ENCODE measurements at regions not wholly inside any gene's neighbourhood (a gene's known extent, or its start where the extent isn't known, plus 50 kb on each side); places are given as distances from the start of the nearest gene placed in this dataset.

GRCh38 chr6:168928012-168928411, 325.6 kb downstream of the THBS2 start:
- H3K36me3 Mint-ChIP-seq (ENCODE audit: unreplicated experiment) = peaks cover 12% of the 10 kb centered on the region
- peaks cover 2% of the 10 kb centered on the region for H3K27me3 Mint-ChIP-seq (ENCODE audit: unreplicated experiment)
- TF ChIP-seq CTCF (IDR thresholded peaks at IDR 0.05; ENCODE audit: partially characterized antibody, unreplicated experiment) = no peak

GRCh38 chr6:168927026-168927425, 326.6 kb downstream of the THBS2 start:
- peaks cover 2% of the 10 kb centered on the region for H3K27me3 Mint-ChIP-seq (ENCODE audit: unreplicated experiment)
- no peak overlapping the region for H3K4me3 Mint-ChIP-seq (ENCODE audit: unreplicated experiment)
- H3K27ac Mint-ChIP-seq (ENCODE audit: unreplicated experiment) = no peak overlapping the region
- peaks cover 2% of the 10 kb centered on the region for H3K9me3 Mint-ChIP-seq (ENCODE audit: unreplicated experiment)
- no peak for DNase-seq
- peaks cover 12% of the 10 kb centered on the region for H3K36me3 Mint-ChIP-seq (ENCODE audit: unreplicated experiment)
- TF ChIP-seq CTCF (IDR thresholded peaks at IDR 0.05; ENCODE audit: partially characterized antibody, unreplicated experiment) = no peak
- no peaks in the 10 kb centered on the region for H3K4me1 Mint-ChIP-seq (ENCODE audit: low read depth, unreplicated experiment)

More at GRCh38 chr6:168928012-168928411, 325.6 kb downstream of the THBS2 start:
- peaks cover 2% of the 10 kb centered on the region for H3K9me3 Mint-ChIP-seq (ENCODE audit: unreplicated experiment)
- DNase-seq = no peak
- no peak overlapping the region for H3K27ac Mint-ChIP-seq (ENCODE audit: unreplicated experiment)
- H3K4me3 Mint-ChIP-seq (ENCODE audit: unreplicated experiment) = no peak overlapping the region
- H3K4me1 Mint-ChIP-seq (ENCODE audit: low read depth, unreplicated experiment) = no peaks in the 10 kb centered on the region

- Mint-ChIP-seq H3K27me3 (ENCODE audit: unreplicated experiment) (peaks cover 2% of the 10 kb centered on the region), H3K4me1 (ENCODE audit: low read depth, unreplicated experiment) (no peaks in the 10 kb centered on the region), H3K27ac (ENCODE audit: unreplicated experiment) (no peak overlapping the region), H3K4me3 (ENCODE audit: unreplicated experiment) (no peak overlapping the region), H3K36me3 (ENCODE audit: unreplicated experiment) (peaks cover 12% of the 10 kb centered on the region), H3K9me3 (ENCODE audit: unreplicated experiment) (peaks cover 2% of the 10 kb centered on the region)
- no peak for TF ChIP-seq CTCF (IDR thresholded peaks at IDR 0.05; ENCODE audit: partially characterized antibody, unreplicated experiment)
- no peak for DNase-seq
Measured at GRCh38 chr6:168926306-168926705, 327.3 kb downstream of the THBS2 start.

GRCh38 chr6:168925671-168926070, 328.0 kb downstream of the THBS2 start:
- DNase-seq = no peak
- H3K4me3 Mint-ChIP-seq (ENCODE audit: unreplicated experiment) = no peak overlapping the region
- H3K27ac Mint-ChIP-seq (ENCODE audit: unreplicated experiment) = no peak overlapping the region
- peaks cover 12% of the 10 kb centered on the region for H3K36me3 Mint-ChIP-seq (ENCODE audit: unreplicated experiment)
- H3K27me3 Mint-ChIP-seq (ENCODE audit: unreplicated experiment) = peaks cover 2% of the 10 kb centered on the region
- no peaks in the 10 kb centered on the region for H3K4me1 Mint-ChIP-seq (ENCODE audit: low read depth, unreplicated experiment)
- peaks cover 2% of the 10 kb centered on the region for H3K9me3 Mint-ChIP-seq (ENCODE audit: unreplicated experiment)
- no peak for TF ChIP-seq CTCF (IDR thresholded peaks at IDR 0.05; ENCODE audit: partially characterized antibody, unreplicated experiment)

GRCh38 chr6:168923171-168923570, 330.5 kb downstream of the THBS2 start:
- no peak overlapping the region for H3K27ac Mint-ChIP-seq (ENCODE audit: unreplicated experiment)

More at GRCh38 chr6:168923171-168923570, 330.5 kb downstream of the THBS2 start:
- H3K27me3 Mint-ChIP-seq (ENCODE audit: unreplicated experiment) = peaks cover 2% of the 10 kb centered on the region
- peaks cover 8% of the 10 kb centered on the region for H3K36me3 Mint-ChIP-seq (ENCODE audit: unreplicated experiment)
- no peak overlapping the region for H3K4me3 Mint-ChIP-seq (ENCODE audit: unreplicated experiment)
- no peak for DNase-seq
- no peaks in the 10 kb centered on the region for H3K4me1 Mint-ChIP-seq (ENCODE audit: low read depth, unreplicated experiment)
- H3K9me3 Mint-ChIP-seq (ENCODE audit: unreplicated experiment) = no peaks in the 10 kb centered on the region
- no peak for TF ChIP-seq CTCF (IDR thresholded peaks at IDR 0.05; ENCODE audit: partially characterized antibody, unreplicated experiment)
